HEK293T (cell line): ENCODE measurements at regions not wholly inside any gene's neighbourhood (a gene's known extent, or its start where the extent isn't known, plus 50 kb on each side); places are given as distances from the start of the nearest gene placed in this dataset.

Experiments used
- BHLHE40 ChIP-seq: fragments of 450-650 bp; IDR thresholded peaks from 2 replicates; pipeline ENCODE4 v1.6.1; 2016; ENCODE audit warnings: mild to moderate bottlenecking, moderate library complexity, borderline replicate concordance
- CTBP1 ChIP-seq: fragments of 450-650 bp; IDR thresholded peaks from 2 replicates; pipeline ENCODE4 v1.6.1; 2016; ENCODE audit warnings: borderline replicate concordance
- ELF4 ChIP-seq: fragments of 450-650 bp; IDR thresholded peaks from 2 replicates; pipeline ENCODE4 v1.6.1; 2017; ENCODE audit warnings: antibody characterized with exemption
- FOXA1 ChIP-seq: fragments of 450-650 bp; IDR thresholded peaks from 2 replicates; pipeline ENCODE4 v1.6.1; 2016; ENCODE audit warnings: mild to moderate bottlenecking
- FOXK2 ChIP-seq: fragments of 450-650 bp; IDR thresholded peaks from 2 replicates; pipeline ENCODE4 v1.6.1; 2016; ENCODE audit warnings: mild to moderate bottlenecking
- FOXM1 ChIP-seq: fragments of 450-650 bp; IDR thresholded peaks from 2 replicates; pipeline ENCODE4 v1.6.1; 2017; ENCODE audit warnings: mild to moderate bottlenecking, borderline replicate concordance
- HDGF ChIP-seq: fragments of 450-650 bp; IDR thresholded peaks from 2 replicates; pipeline ENCODE4 v1.6.1; 2017; ENCODE audit warnings: antibody characterized with exemption, borderline replicate concordance
- NFRKB ChIP-seq: fragments of 450-650 bp; IDR thresholded peaks from 2 replicates; pipeline ENCODE4 v1.6.1; 2016; ENCODE audit warnings: mild to moderate bottlenecking, moderate library complexity
- SP1 ChIP-seq: fragments of 450-650 bp; IDR thresholded peaks from 2 replicates; pipeline ENCODE4 v1.6.1; 2017
- SUZ12 ChIP-seq: fragments of 450-650 bp; IDR thresholded peaks from 2 replicates; pipeline ENCODE4 v1.6.1; 2016; ENCODE audit warnings: mild to moderate bottlenecking
- ZNF384 ChIP-seq: fragments of 450-650 bp; IDR thresholded peaks from 2 replicates; pipeline ENCODE4 v1.6.1; 2016
- TF ChIP-seq, protein P1 (sequence below): fragments of 450-650 bp; IDR thresholded peaks from 2 replicates; pipeline ENCODE4 v1.6.1; 2016

- TF ChIP-seq ELF4 (no peak), SP1 (no peak), BHLHE40 (no peak), CTBP1 (no peak), FOXM1 (no peak), SUZ12 (no peak), FOXA1 (no peak), HDGF (no peak), NFRKB (no peak), FOXK2 (no peak), ZNF384 (no peak)
- TF ChIP-seq, protein P1, sequence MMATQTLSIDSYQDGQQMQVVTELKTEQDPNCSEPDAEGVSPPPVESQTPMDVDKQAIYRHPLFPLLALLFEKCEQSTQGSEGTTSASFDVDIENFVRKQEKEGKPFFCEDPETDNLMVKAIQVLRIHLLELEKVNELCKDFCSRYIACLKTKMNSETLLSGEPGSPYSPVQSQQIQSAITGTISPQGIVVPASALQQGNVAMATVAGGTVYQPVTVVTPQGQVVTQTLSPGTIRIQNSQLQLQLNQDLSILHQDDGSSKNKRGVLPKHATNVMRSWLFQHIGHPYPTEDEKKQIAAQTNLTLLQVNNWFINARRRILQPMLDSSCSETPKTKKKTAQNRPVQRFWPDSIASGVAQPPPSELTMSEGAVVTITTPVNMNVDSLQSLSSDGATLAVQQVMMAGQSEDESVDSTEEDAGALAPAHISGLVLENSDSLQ: no peak
Measured at GRCh38 chr18:59040770-59041148, 98.9 kb upstream of the SEC11C start.
